ENCODE measurements at regions not wholly inside any gene's neighbourhood (a gene's known extent, or its start where the extent isn't known, plus 50 kb on each side); places are given as distances from the start of the nearest gene placed in this dataset.

DNA sequence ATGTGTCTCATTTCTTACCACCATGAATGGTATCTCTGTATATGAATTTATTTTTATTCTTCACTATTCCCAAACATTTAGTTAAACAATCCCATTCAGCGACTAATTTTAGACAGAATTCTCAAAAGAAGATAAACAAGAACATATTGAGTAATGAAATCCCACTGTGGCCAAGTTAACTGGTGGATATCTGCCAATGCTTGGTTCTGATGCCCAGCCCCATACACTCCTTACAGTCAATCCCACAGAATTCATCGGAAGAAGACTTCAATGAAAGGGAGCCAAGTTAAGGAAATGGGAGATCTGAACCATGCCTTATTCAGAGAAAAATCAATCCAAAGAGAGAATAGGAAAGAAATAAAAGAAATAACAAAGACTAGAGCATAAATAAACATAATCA, 518.0 kb downstream of the XPNPEP1 start (continued):
- TF ChIP-seq POLR2AphosphoS5 (IDR thresholded peaks at IDR 0.05; ENCODE audit: low read depth) (no peak), REST (IDR thresholded peaks at IDR 0.05; ENCODE audit: unreplicated experiment) (no peak), ETS1 (IDR thresholded peaks at IDR 0.05) (no peak), ZNF331 (CRISPR knock-in tag; IDR thresholded peaks at IDR 0.05; ENCODE audit: low read depth) (no peak), EZH2phosphoT487 (IDR thresholded peaks at IDR 0.05; ENCODE audit: unreplicated experiment) (no peak), CREB1 (CRISPR knock-in tag; IDR thresholded peaks at IDR 0.05; ENCODE audit: low read depth) (no peak), JUNB (IDR thresholded peaks at IDR 0.05; ENCODE audit: unreplicated experiment) (no peak)

- Histone ChIP-seq H3K4me1 (ENCODE audit: insufficient read depth) (no peaks in the 10 kb centered on the region), H3K79me2 (replicated peaks; ENCODE audit: insufficient read depth) (no peaks in the 10 kb centered on the region), H3K9me2 (ENCODE audit: insufficient read depth) (no peaks in the 10 kb centered on the region), H3F3A (replicated peaks; ENCODE audit: low read depth) (no peaks in the 10 kb centered on the region), H3K36me3 (ENCODE audit: insufficient read depth) (no peaks in the 10 kb centered on the region), H2AFZ (no peak overlapping the region), H3K4me2 (no peak overlapping the region), H4K20me1 (replicated peaks; ENCODE audit: insufficient read depth) (no peaks in the 10 kb centered on the region), H3K27ac (ENCODE audit: low read depth) (no peak overlapping the region), H3K4me3 (no peak overlapping the region), H3K27me3 (ENCODE audit: insufficient read depth) (no peaks in the 10 kb centered on the region)
- Mint-ChIP-seq H3K36me3 (ENCODE audit: low read depth) (no peaks in the 10 kb centered on the region), H3K27ac (no peak overlapping the region), H3K27me3 (ENCODE audit: insufficient read depth, low read depth, poor library complexity) (no peaks in the 10 kb centered on the region), H3K4me3 (no peak overlapping the region), H3K9me3 (no peaks in the 10 kb centered on the region), H3K4me1 (peaks cover 4% of the 10 kb centered on the region)
- ATAC-seq (no peak), DNase-seq (ENCODE audit: low spot score) (no peak)
- TF ChIP-seq CREB1 (CRISPR knock-in tag; IDR thresholded peaks at IDR 0.05; ENCODE audit: low read depth), result no peak
- no peak for TF ChIP-seq STAT1 (IDR thresholded peaks at IDR 0.05; ENCODE audit: unreplicated experiment)
- TF ChIP-seq EZH2phosphoT487 (IDR thresholded peaks at IDR 0.05; ENCODE audit: unreplicated experiment), result no peak
- TF ChIP-seq ZNF331 (CRISPR knock-in tag; IDR thresholded peaks at IDR 0.05; ENCODE audit: low read depth), result no peak
- TF ChIP-seq ZNF462 (CRISPR knock-in tag; IDR thresholded peaks at IDR 0.05), result no peak
- TF ChIP-seq ZNF114 (CRISPR knock-in tag; IDR thresholded peaks at IDR 0.05), result no peak
- TF ChIP-seq ETS1 (IDR thresholded peaks at IDR 0.05), result no peak
- no peak for TF ChIP-seq POLR2AphosphoS5 (IDR thresholded peaks at IDR 0.05; ENCODE audit: low read depth)
- no peak for TF ChIP-seq JUNB (IDR thresholded peaks at IDR 0.05; ENCODE audit: unreplicated experiment)
Measured at GRCh38 chr10:109403551-109403950, 519.8 kb downstream of the XPNPEP1 start.

All from GM23338 (cell line).